ENCODE measurements at regions not wholly inside any gene's neighbourhood (a gene's known extent, or its start where the extent isn't known, plus 50 kb on each side); places are given as distances from the start of the nearest gene placed in this dataset.

GRCh38 chr12:93968536-93969285, 179.7 kb upstream of the PLXNC1 start:
- no peaks in the 10 kb centered on the region for H4K20me1 ChIP-seq (ENCODE audit: insufficient read depth)
- no peaks in the 10 kb centered on the region for H3K27me3 ChIP-seq (ENCODE audit: insufficient read depth, low read length)
- no peak overlapping the region for H2AFZ ChIP-seq (ENCODE audit: low read depth, low read length, poor library complexity, severe bottlenecking)
- no TSS peak for BruUV-seq (replicated peaks)
- RAD21 ChIA-PET (ENCODE audit: low non-redundant PET in 1 of 2, low total read pairs in 2 of 2, uncharacterized antibody in 2 of 2, unreplicated experiment in 2 of 2) = no interaction called here
- H3K9me3 ChIP-seq (ENCODE audit: control insufficient read depth in 1 of 2, insufficient read depth in 1 of 2, low read depth in 1 of 2, low read length in 2 of 2) = no peaks in the 10 kb centered on the region
- H3K4me3 ChIP-seq (replicated peaks in 1 of 2; ENCODE audit: low read depth in 1 of 2, low read length in 2 of 2) = no peak overlapping the region
- ATAC-seq (no peak), DNase-seq (ENCODE audit: low read depth, low spot score) (no peak)
- CTCF ChIA-PET = no interaction called here
- no peaks in the 10 kb centered on the region; the same call in 1 of the 2 replicates for H3K9me2 ChIP-seq (ENCODE audit: insufficient read depth)
- no peaks in the 10 kb centered on the region for H3K79me2 ChIP-seq (ENCODE audit: insufficient read depth, low read length)
- POLR2A ChIA-PET = no interaction called here
- H3K9ac ChIP-seq (ENCODE audit: low read length) = no peak overlapping the region
- H3K36me3 ChIP-seq (ENCODE audit: control insufficient read depth in 1 of 2, insufficient read depth in 2 of 2, low read length in 2 of 2) = no peaks in the 10 kb centered on the region
- intact Hi-C loops (cut with micrococcal nuclease) = loop anchor here (2.0 kb wide), 1 partner anchor 24 kb away; no protein-coding TSS in a partner anchor
- no peak overlapping the region for H3K4me2 ChIP-seq (ENCODE audit: low read length)
- no peak overlapping the region for H3K27ac ChIP-seq (ENCODE audit: low read depth, low read length)
- H3K4me1 ChIP-seq (ENCODE audit: control insufficient read depth in 1 of 2, insufficient read depth in 2 of 2, low read length in 2 of 2) = no peaks in the 10 kb centered on the region
- TF ChIP-seq SRF (IDR thresholded peaks at IDR 0.05; ENCODE audit: low read depth) (no peak), ZNF274 (IDR thresholded peaks at IDR 0.05; ENCODE audit: low read depth, low read length) (no peak), POLR2AphosphoS5 (IDR thresholded peaks at IDR 0.05; ENCODE audit: low read depth, low read length) (no peak), JUND (IDR thresholded peaks at IDR 0.05) (no peak), YY1 (IDR thresholded peaks at IDR 0.05; ENCODE audit: extremely low read depth, insufficient replicate concordance, low read depth, low read length) (no peak), FOSL1 (IDR thresholded peaks at IDR 0.05; ENCODE audit: low read depth) (no peak), CBX3 (IDR thresholded peaks at IDR 0.05; ENCODE audit: low read depth) (no peak), SP1 (IDR thresholded peaks at IDR 0.05; ENCODE audit: low read depth) (no peak), EZH2 (IDR thresholded peaks at IDR 0.05) (no peak), SIN3A (IDR thresholded peaks at IDR 0.05; ENCODE audit: low read depth) (no peak), ZFX (IDR thresholded peaks at IDR 0.05) (no peak)
- TF ChIP-seq, protein P1, sequence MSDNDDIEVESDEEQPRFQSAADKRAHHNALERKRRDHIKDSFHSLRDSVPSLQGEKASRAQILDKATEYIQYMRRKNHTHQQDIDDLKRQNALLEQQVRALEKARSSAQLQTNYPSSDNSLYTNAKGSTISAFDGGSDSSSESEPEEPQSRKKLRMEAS (IDR thresholded peaks at IDR 0.05) = no peak
- TF ChIP-seq, protein P2, sequence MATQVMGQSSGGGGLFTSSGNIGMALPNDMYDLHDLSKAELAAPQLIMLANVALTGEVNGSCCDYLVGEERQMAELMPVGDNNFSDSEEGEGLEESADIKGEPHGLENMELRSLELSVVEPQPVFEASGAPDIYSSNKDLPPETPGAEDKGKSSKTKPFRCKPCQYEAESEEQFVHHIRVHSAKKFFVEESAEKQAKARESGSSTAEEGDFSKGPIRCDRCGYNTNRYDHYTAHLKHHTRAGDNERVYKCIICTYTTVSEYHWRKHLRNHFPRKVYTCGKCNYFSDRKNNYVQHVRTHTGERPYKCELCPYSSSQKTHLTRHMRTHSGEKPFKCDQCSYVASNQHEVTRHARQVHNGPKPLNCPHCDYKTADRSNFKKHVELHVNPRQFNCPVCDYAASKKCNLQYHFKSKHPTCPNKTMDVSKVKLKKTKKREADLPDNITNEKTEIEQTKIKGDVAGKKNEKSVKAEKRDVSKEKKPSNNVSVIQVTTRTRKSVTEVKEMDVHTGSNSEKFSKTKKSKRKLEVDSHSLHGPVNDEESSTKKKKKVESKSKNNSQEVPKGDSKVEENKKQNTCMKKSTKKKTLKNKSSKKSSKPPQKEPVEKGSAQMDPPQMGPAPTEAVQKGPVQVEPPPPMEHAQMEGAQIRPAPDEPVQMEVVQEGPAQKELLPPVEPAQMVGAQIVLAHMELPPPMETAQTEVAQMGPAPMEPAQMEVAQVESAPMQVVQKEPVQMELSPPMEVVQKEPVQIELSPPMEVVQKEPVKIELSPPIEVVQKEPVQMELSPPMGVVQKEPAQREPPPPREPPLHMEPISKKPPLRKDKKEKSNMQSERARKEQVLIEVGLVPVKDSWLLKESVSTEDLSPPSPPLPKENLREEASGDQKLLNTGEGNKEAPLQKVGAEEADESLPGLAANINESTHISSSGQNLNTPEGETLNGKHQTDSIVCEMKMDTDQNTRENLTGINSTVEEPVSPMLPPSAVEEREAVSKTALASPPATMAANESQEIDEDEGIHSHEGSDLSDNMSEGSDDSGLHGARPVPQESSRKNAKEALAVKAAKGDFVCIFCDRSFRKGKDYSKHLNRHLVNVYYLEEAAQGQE (IDR thresholded peaks at IDR 0.05; ENCODE audit: low read depth) = no peak

All from HCT116 (cell line).